Keratinocyte (primary cell): ENCODE measurements at regions not wholly inside any gene's neighbourhood (a gene's known extent, or its start where the extent isn't known, plus 50 kb on each side); places are given as distances from the start of the nearest gene placed in this dataset.

Experiments used
- DNase-seq: peaks from one replicate; pipeline ENCODE4 v3.0.0-alpha.2; 2011; ENCODE audit warnings: low read depth, missing footprints, low spot score
- FAIRE-seq: peaks from 2 replicates; lab custom pipeline; 2011; peaks lifted over from hg19 to GRCh38; lab: Jason Lieb, UNC
- H2AFZ ChIP-seq: 2 replicates; pipeline ENCODE4 v1.6.0; 2012; ENCODE audit warnings: low read length, control low read depth, inconsistent platforms; ENCODE audit not compliant: control insufficient read depth
- H3K27ac ChIP-seq: 2 replicates; pipeline ENCODE4 v1.5.1; 2011; ENCODE audit warnings: low read length; ENCODE audit not compliant: control insufficient read depth, insufficient read depth
- H3K27me3 ChIP-seq: 3 replicates; pipeline ENCODE4 v1.6.0; 2011; ENCODE audit warnings: low read length; ENCODE audit not compliant: control insufficient read depth, insufficient read depth; ENCODE audit errors: extremely low read depth
- H3K36me3 ChIP-seq, 2 experiments: 2 replicates in 1 of 2; 3 replicates in 1 of 2; pipeline ENCODE4 v1.5.1; 2011; ENCODE audit warnings: low read length in 2 of 2, mild to moderate bottlenecking in 1 of 2; ENCODE audit not compliant: control insufficient read depth in 2 of 2, insufficient read depth in 2 of 2; ENCODE audit errors: extremely low read depth in 1 of 2
- H3K4me1 ChIP-seq: 3 replicates; pipeline ENCODE4 v1.5.1; 2011; ENCODE audit warnings: low read length; ENCODE audit not compliant: control insufficient read depth, insufficient read depth; ENCODE audit errors: extremely low read depth
- H3K4me2 ChIP-seq: 3 replicates; pipeline ENCODE4 v1.6.0; 2011; ENCODE audit warnings: low read depth, low read length; ENCODE audit not compliant: control insufficient read depth, insufficient read depth; ENCODE audit errors: extremely low read depth
- H3K4me3 ChIP-seq, 3 experiments: fragments of 200-600 bp in 1 of 3; sonication (generic) in 1 of 3; 2 replicates in 2 of 3; 3 replicates in 1 of 3; pipeline ENCODE4 v1.5.1; 2011 to 2016; ENCODE audit warnings: low read length in 3 of 3, mild to moderate bottlenecking in 3 of 3, control low read depth in 2 of 3, inconsistent platforms in 1 of 3, low read depth in 1 of 3, mixed read lengths in 1 of 3, mixed run types in 1 of 3, moderate library complexity in 1 of 3; ENCODE audit not compliant: control insufficient read depth in 2 of 3, insufficient read depth in 2 of 3; ENCODE audit errors: extremely low read depth in 1 of 3
- H3K79me2 ChIP-seq: 2 replicates; pipeline ENCODE4 v1.6.0; 2012; ENCODE audit warnings: low read length; ENCODE audit not compliant: control insufficient read depth, insufficient read depth
- H3K9ac ChIP-seq: 3 replicates; pipeline ENCODE4 v1.6.0; 2011; ENCODE audit warnings: low read length; ENCODE audit not compliant: control insufficient read depth, insufficient read depth; ENCODE audit errors: extremely low read depth
- H3K9me1 ChIP-seq: 3 replicates; pipeline ENCODE4 v1.6.0; 2011; ENCODE audit warnings: low read length; ENCODE audit not compliant: control insufficient read depth, insufficient read depth; ENCODE audit errors: extremely low read depth
- H3K9me3 ChIP-seq: 2 replicates; pipeline ENCODE4 v1.5.1; 2012; ENCODE audit warnings: low read depth, low read length; ENCODE audit not compliant: control insufficient read depth
- H4K20me1 ChIP-seq: 3 replicates; pipeline ENCODE4 v1.6.0; 2011; ENCODE audit warnings: low read length; ENCODE audit not compliant: control insufficient read depth, insufficient read depth; ENCODE audit errors: extremely low read depth
- CTCF ChIP-seq, 3 experiments: IDR thresholded peaks in 1 of 3; conservative IDR thresholded peaks in 1 of 3; optimal IDR thresholded peaks in 1 of 3; 2 replicates in 2 of 3; 3 replicates in 1 of 3; pipeline versions ENCODE3 to v1.5.1; 2011; ENCODE audit warnings: low read length in 3 of 3, mild to moderate bottlenecking in 3 of 3, moderate library complexity in 2 of 3, control low read depth in 1 of 3, inconsistent platforms in 1 of 3; ENCODE audit not compliant: insufficient read depth in 2 of 3; ENCODE audit errors: extremely low read depth in 1 of 3
- EZH2 ChIP-seq: IDR thresholded peaks from one replicate; pipeline ENCODE4 v1.6.1; 2012; ENCODE audit warnings: inconsistent platforms, mild to moderate bottlenecking, low read length, moderate library complexity
- dilution Hi-C: fragments of 300-500 bp; cut with MboI; formaldehyde crosslinking; loops from one replicate; pipeline ENCODE4 v1.7.0; 2020; ENCODE audit warnings: low sequenced_read_pairs; ENCODE audit not compliant: extremely low pct_ligation_motif_present

GRCh38 chr2:187991389-187991788 lies 300.3 kb upstream of the GULP1 start:
- FAIRE-seq (no peak), DNase-seq (no peak)
- H2AFZ ChIP-seq: no peak overlapping the region
- H3K9ac ChIP-seq: no peak overlapping the region
- no peaks in the 10 kb centered on the region for H3K36me3 ChIP-seq
- dilution Hi-C loops: loop anchor here (10.0 kb wide), 1 partner anchor 93 kb away; no protein-coding TSS in a partner anchor
- H3K9me1 ChIP-seq: no peaks in the 10 kb centered on the region
- H3K9me3 ChIP-seq: no peaks in the 10 kb centered on the region
- peaks cover 8% of the 10 kb centered on the region for H3K4me1 ChIP-seq
- H3K27me3 ChIP-seq: no peaks in the 10 kb centered on the region
- H3K4me2 ChIP-seq: no peak overlapping the region
- H3K79me2 ChIP-seq: no peaks in the 10 kb centered on the region
- no peak overlapping the region for H3K4me3 ChIP-seq
- TF ChIP-seq EZH2: no peak
- TF ChIP-seq CTCF (optimal IDR thresholded peaks at IDR 0.05 in 1 of 3, IDR thresholded peaks at IDR 0.05 in 1 of 3, conservative IDR thresholded peaks at IDR 0.05 in 1 of 3; ENCODE audit: extremely low read depth in 1 of 3, insufficient read depth in 2 of 3, low read length in 3 of 3): no peak
- no peaks in the 10 kb centered on the region for H4K20me1 ChIP-seq
- H3K27ac ChIP-seq: no peak overlapping the region

GRCh38 chr2:187994464-187995331 lies 297.0 kb upstream of the GULP1 start:
- dilution Hi-C loops: loop anchor here (10.0 kb wide), 1 partner anchor 90 kb away; no protein-coding TSS in a partner anchor
- Histone ChIP-seq H3K9ac (no peak overlapping the region), H3K4me1 (no peaks in the 10 kb centered on the region), H3K4me2 (no peak overlapping the region), H3K27me3 (no peaks in the 10 kb centered on the region), H2AFZ (no peak overlapping the region), H4K20me1 (no peaks in the 10 kb centered on the region), H3K9me3 (no peaks in the 10 kb centered on the region), H3K36me3 (no peaks in the 10 kb centered on the region), H3K4me3 (no peak overlapping the region), H3K79me2 (no peaks in the 10 kb centered on the region), H3K27ac (no peak overlapping the region), H3K9me1 (no peaks in the 10 kb centered on the region)
- no peak for FAIRE-seq
- no peak for TF ChIP-seq CTCF (optimal IDR thresholded peaks at IDR 0.05 in 1 of 3, IDR thresholded peaks at IDR 0.05 in 1 of 3, conservative IDR thresholded peaks at IDR 0.05 in 1 of 3; ENCODE audit: extremely low read depth in 1 of 3, insufficient read depth in 2 of 3, low read length in 3 of 3)
- no peak for TF ChIP-seq EZH2
- no peak for DNase-seq
